ENCODE measurements at regions not wholly inside any gene's neighbourhood (a gene's known extent, or its start where the extent isn't known, plus 50 kb on each side); places are given as distances from the start of the nearest gene placed in this dataset.
"Not testable (repeated sequence)": the region's sequence is repeated elsewhere in the genome, so short reads cannot be mapped to it uniquely, and the experiment has no call there.

DNA sequence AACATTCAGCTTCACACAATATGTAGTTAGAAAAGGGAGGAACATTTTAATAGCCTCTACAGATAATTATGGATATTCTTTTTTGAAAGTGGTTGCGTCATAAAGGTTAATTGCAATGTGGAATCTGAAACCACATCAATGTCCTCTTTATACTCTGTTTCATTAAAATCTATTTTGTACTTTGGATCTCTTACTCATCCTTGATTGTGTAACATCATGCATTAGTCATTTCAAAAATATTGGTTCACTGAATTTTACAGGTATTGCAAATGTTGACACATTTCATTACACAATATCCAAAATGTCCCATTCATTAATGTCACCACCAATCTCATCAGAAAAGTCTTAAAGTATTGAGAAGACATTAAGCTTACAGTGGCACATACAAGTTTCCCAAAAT lies 62.7 kb upstream of the USP9X start:
- TF ChIP-seq, protein P1, sequence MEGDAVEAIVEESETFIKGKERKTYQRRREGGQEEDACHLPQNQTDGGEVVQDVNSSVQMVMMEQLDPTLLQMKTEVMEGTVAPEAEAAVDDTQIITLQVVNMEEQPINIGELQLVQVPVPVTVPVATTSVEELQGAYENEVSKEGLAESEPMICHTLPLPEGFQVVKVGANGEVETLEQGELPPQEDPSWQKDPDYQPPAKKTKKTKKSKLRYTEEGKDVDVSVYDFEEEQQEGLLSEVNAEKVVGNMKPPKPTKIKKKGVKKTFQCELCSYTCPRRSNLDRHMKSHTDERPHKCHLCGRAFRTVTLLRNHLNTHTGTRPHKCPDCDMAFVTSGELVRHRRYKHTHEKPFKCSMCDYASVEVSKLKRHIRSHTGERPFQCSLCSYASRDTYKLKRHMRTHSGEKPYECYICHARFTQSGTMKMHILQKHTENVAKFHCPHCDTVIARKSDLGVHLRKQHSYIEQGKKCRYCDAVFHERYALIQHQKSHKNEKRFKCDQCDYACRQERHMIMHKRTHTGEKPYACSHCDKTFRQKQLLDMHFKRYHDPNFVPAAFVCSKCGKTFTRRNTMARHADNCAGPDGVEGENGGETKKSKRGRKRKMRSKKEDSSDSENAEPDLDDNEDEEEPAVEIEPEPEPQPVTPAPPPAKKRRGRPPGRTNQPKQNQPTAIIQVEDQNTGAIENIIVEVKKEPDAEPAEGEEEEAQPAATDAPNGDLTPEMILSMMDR (IDR thresholded peaks at IDR 0.05; ENCODE audit: extremely low read depth, missing control alignments): no peak
- no peak for DNase-seq (ENCODE audit: low spot score)

GRCh38 chrX:41023098-41023497 lies 62.1 kb upstream of the USP9X start:
- DNase-seq (ENCODE audit: low spot score): no peak
- TF ChIP-seq, protein P1 (IDR thresholded peaks at IDR 0.05; ENCODE audit: extremely low read depth, missing control alignments): no peak

DNA sequence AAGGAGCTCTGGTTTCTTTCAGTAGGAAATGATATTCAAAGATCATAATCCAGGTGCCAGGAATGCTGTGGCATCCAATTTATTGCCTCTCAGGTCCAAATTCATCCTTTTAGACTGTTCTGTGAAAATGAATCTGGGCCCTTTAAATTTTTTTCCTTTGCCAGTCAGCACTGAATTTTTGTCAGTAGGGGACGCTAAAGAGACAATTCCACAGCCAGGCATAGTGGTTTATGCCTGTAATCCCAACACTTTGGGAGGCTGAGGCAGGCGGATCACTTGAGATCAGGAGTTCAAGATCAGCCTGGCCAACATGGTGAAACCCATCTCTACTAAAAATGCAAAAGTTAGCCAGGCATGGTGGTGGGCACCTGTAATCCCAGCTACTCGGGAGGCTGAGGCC lies 60.9 kb upstream of the USP9X start:
- not testable (repeated sequence) for DNase-seq (ENCODE audit: low spot score)

- TF ChIP-seq, protein P1 (IDR thresholded peaks at IDR 0.05; ENCODE audit: extremely low read depth, missing control alignments): no peak
- DNase-seq (ENCODE audit: low spot score): no peak
Observed at GRCh38 chrX:41024755-41025154, 60.5 kb upstream of the USP9X start.

DNA sequence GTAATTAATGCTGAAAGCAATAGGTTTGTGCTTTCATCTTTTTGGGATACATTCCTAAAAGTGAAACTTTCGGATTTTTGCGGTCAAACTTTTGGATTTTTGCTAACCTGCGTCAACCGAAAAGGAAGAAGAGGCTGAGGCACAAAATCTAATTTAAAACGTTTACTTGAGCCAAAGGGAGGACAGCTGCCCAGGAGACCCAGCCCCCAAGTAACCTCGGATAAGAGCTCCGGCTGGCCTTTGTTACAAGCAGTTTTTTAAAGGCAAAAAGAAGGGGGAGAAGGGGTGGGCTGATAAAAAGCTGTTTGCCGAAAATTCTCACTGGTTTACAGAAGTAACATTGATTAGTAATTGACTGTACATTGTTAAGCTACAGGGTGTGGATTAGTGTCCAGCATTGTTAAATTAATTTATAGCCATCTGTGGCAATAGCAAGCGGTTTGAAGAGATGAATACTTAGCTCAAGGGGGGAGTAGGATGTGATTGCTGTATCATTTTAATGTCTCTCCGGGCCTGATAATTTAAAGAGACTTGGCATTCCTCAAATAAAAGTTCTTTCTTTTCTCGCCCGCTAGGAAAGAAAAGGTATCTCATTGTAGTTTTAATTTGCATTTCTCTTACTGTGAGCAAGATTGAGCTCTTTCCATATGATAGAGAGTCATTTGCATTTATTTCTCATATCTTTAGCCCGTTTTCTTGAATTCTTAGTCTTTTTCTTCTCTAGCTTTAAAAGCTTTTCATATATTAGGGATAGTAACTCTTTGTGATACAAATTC lies 59.1 kb upstream of the USP9X start:
- TF ChIP-seq, protein P1 (IDR thresholded peaks at IDR 0.05; ENCODE audit: extremely low read depth, missing control alignments): no peak
- DNase-seq (ENCODE audit: low spot score): no peak

GRCh38 chrX:41026702-41027078 lies 58.6 kb upstream of the USP9X start:
- no peak for DNase-seq (ENCODE audit: low spot score)

DNA sequence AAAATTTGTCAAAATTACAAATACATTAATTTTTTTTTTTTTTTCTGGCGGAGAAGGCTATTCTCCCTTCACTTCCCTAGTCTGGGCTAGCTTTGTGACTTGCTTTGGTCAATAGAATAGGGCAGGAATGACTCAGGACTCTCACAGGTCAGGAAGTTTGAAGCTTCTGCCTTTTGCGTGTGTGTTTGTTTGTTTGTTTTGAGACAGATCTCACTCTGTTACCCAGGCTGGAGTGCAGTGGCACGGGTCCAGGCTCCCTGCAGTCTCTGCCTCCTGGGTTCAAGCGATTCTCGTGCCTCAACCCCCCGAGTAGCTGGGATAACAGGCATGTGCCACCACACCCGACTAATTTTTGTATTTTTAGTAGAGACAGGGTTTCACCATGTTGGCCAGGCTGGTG lies 55.9 kb upstream of the USP9X start:
- TF ChIP-seq, protein P1 (IDR thresholded peaks at IDR 0.05; ENCODE audit: extremely low read depth, missing control alignments): no peak

More at GRCh38 chrX:41026702-41027078, 58.6 kb upstream of the USP9X start:
- TF ChIP-seq, protein P1 (IDR thresholded peaks at IDR 0.05; ENCODE audit: extremely low read depth, missing control alignments): no peak

More for the DNA sequence above, 55.9 kb upstream of the USP9X start:
- no peak for DNase-seq (ENCODE audit: low spot score)

Data from GM20000 (cell line).